GM12878 (cell line): ENCODE measurements at regions not wholly inside any gene's neighbourhood (a gene's known extent, or its start where the extent isn't known, plus 50 kb on each side); places are given as distances from the start of the nearest gene placed in this dataset.

Experiments
- ATAC-seq: fragments of 200-7000 bp; cut with Tn5 transposase; 3 replicates; pipeline ENCODE4 v1.9.1; 2020; ENCODE audit warnings: mild to moderate bottlenecking, moderate library complexity
- BruUV-seq: library from RNA; stranded (reverse); fragments of 400-500 nt; replicated peaks from 2 replicates; lab custom pipeline; 2021; lab: Mats Ljungman, UMichigan
- CTCF ChIA-PET: fragments of 300-600 bp; sonication (Branson Sonifier 250); formaldehyde crosslinking; extraction: SDS; loops from one replicate; lab custom pipeline; 2021; ENCODE audit warnings: inconsistent platforms; lab: Yijun Ruan, JAX
- POLR2A ChIA-PET: fragments of 350-600 bp; formaldehyde crosslinking; extraction: SDS; loops from one replicate; lab custom pipeline; 2021; ENCODE audit warnings: inconsistent platforms; lab: Charles Lee
- RAD21 ChIA-PET: fragments of 300-600 bp; sonication (Branson Sonifier 250); formaldehyde crosslinking; loops from one replicate; lab custom pipeline; 2023; ENCODE audit warnings: antibody characterized with exemption; ENCODE audit not compliant: unreplicated experiment; lab: Charles Lee
- SMC1A ChIA-PET: fragments of 300-600 bp; sonication (Branson Sonifier 250); formaldehyde crosslinking; loops from one replicate; lab custom pipeline; 2023; ENCODE audit not compliant: unreplicated experiment, uncharacterized antibody; lab: Charles Lee
- DNase-seq: peaks from one replicate; pipeline ENCODE4 v3.0.0-alpha.2; 2011; ENCODE audit warnings: low read depth, low spot score
- FAIRE-seq: peaks from 3 replicates; lab custom pipeline; 2011; peaks lifted over from hg19 to GRCh38; lab: Jason Lieb, UNC
- H2AFZ ChIP-seq: 2 replicates; pipeline ENCODE4 v1.6.0; 2011; ENCODE audit warnings: low read depth, low read length, control low read depth; ENCODE audit not compliant: control insufficient read depth
- H3K27ac ChIP-seq: 2 replicates; pipeline ENCODE4 v1.5.1; 2011; ENCODE audit warnings: control low read depth; ENCODE audit not compliant: control insufficient read depth, insufficient read depth
- H3K27me3 ChIP-seq, 2 experiments: replicated peaks in 1 of 2; 2 replicates each; pipeline versions ENCODE4 v1.6.0 to v1.6.1; 2011; ENCODE audit warnings: low read length in 1 of 2; ENCODE audit not compliant: control insufficient read depth in 2 of 2, insufficient read depth in 2 of 2
- H3K36me3 ChIP-seq, 2 experiments: 2 replicates each; pipeline ENCODE4 v1.5.1; 2011; ENCODE audit warnings: low read length in 1 of 2; ENCODE audit not compliant: control insufficient read depth in 2 of 2, insufficient read depth in 2 of 2
- H3K4me1 ChIP-seq: 2 replicates; pipeline ENCODE4 v1.6.1; 2011; ENCODE audit warnings: mild to moderate bottlenecking, low read length, moderate library complexity, mixed read lengths; ENCODE audit not compliant: control insufficient read depth, insufficient read depth
- H3K4me2 ChIP-seq: 2 replicates; pipeline ENCODE4 v1.6.0; 2011; ENCODE audit warnings: control low read depth; ENCODE audit not compliant: control insufficient read depth, insufficient read depth
- H3K4me3 ChIP-seq: fragments of 200-600 bp; sonication (generic); 2 replicates; pipeline ENCODE4 v1.5.1; 2016
- H3K79me2 ChIP-seq: 2 replicates; pipeline ENCODE4 v1.6.0; 2011; ENCODE audit warnings: low read length; ENCODE audit not compliant: control insufficient read depth, insufficient read depth
- H3K9ac ChIP-seq: 2 replicates; pipeline ENCODE4 v1.8.0; 2011; ENCODE audit warnings: low read length, control low read depth, mixed read lengths; ENCODE audit not compliant: control insufficient read depth, insufficient read depth
- H3K9me3 ChIP-seq: replicated peaks from 3 replicates; pipeline ENCODE4 v1.5.1; 2011; ENCODE audit warnings: mild to moderate bottlenecking, low read length; ENCODE audit not compliant: control insufficient read depth, insufficient read depth
- H4K20me1 ChIP-seq: 2 replicates; pipeline ENCODE4 v1.6.0; 2011; ENCODE audit not compliant: control insufficient read depth, insufficient read depth
- ASH2L ChIP-seq: fragments of 300-600, 200-600 bp; sonication (generic); IDR thresholded peaks from 2 replicates; pipeline ENCODE4 v1.6.1; 2017; ENCODE audit warnings: low read depth, mild to moderate bottlenecking, borderline replicate concordance
- BACH1 ChIP-seq: fragments of 450-650 bp; IDR thresholded peaks from 2 replicates; pipeline ENCODE4 v1.6.1; 2017; ENCODE audit warnings: mild to moderate bottlenecking, borderline replicate concordance
- CBX5 ChIP-seq: sonication (generic); IDR thresholded peaks from 2 replicates; pipeline ENCODE4 v1.6.1; 2016; ENCODE audit warnings: low read depth, moderate library complexity, mild to moderate bottlenecking, inconsistent platforms
- CREB1 ChIP-seq: IDR thresholded peaks from 2 replicates; pipeline ENCODE4 v1.6.1; 2012; ENCODE audit warnings: low read depth, mild to moderate bottlenecking, inconsistent platforms
- E2F8 ChIP-seq: fragments of 450-650 bp; IDR thresholded peaks from 2 replicates; pipeline ENCODE4 v1.6.1; 2018; ENCODE audit warnings: mild to moderate bottlenecking, low read depth, moderate library complexity; ENCODE audit not compliant: partially characterized antibody
- EZH2 ChIP-seq: IDR thresholded peaks from 2 replicates; pipeline ENCODE4 v1.6.1; 2012; ENCODE audit warnings: low read depth, mild to moderate bottlenecking, control low read depth, inconsistent platforms, low read length, borderline replicate concordance; ENCODE audit not compliant: control insufficient read depth
- IRF3 ChIP-seq: fragments of 450-650 bp; IDR thresholded peaks from 2 replicates; pipeline ENCODE4 v1.6.1; 2014; ENCODE audit warnings: mild to moderate bottlenecking
- JUND ChIP-seq: IDR thresholded peaks from 2 replicates; pipeline ENCODE4 v1.6.1; 2012; ENCODE audit warnings: low read depth, mild to moderate bottlenecking, low read length, improper control_type of control experiment, moderate library complexity
- LARP7 ChIP-seq: fragments of 450-650 bp; IDR thresholded peaks from 2 replicates; pipeline ENCODE4 v1.6.1; 2017; ENCODE audit warnings: mild to moderate bottlenecking
- MLLT1 ChIP-seq: fragments of 450-650 bp; IDR thresholded peaks from 2 replicates; pipeline ENCODE4 v1.6.1; 2016; ENCODE audit warnings: mild to moderate bottlenecking
- MXI1 ChIP-seq: fragments of 150-350 bp; IDR thresholded peaks from 2 replicates; pipeline ENCODE4 v1.6.1; 2011; ENCODE audit warnings: low read depth, mild to moderate bottlenecking, inconsistent platforms, low read length, improper control_type of control experiment
- SREBF2 ChIP-seq: IDR thresholded peaks from 2 replicates; pipeline ENCODE4 v1.6.1; 2012; ENCODE audit warnings: mild to moderate bottlenecking, low read length
- TAF1 ChIP-seq: IDR thresholded peaks from 2 replicates; pipeline ENCODE4 v1.6.1; 2011; ENCODE audit warnings: mild to moderate bottlenecking, low read depth, low read length, borderline replicate concordance
- ZNF207 ChIP-seq: fragments of 450-650 bp; IDR thresholded peaks from 2 replicates; pipeline ENCODE4 v1.6.1; 2014; ENCODE audit warnings: antibody characterized with exemption, mild to moderate bottlenecking, borderline replicate concordance
- ZNF24 ChIP-seq: fragments of 450-650 bp; IDR thresholded peaks from 2 replicates; pipeline ENCODE4 v1.6.1; 2017; ENCODE audit warnings: antibody characterized with exemption, mild to moderate bottlenecking
- WGBS: methylation state at CpG from one replicate; pipeline ENCODE4 v1.1.6; 2016; ENCODE audit warnings: low lambda C conversion rate; ENCODE audit not compliant: insufficient replicate concordance, insufficient coverage; ENCODE audit errors: missing lambda C conversion rate; 5-methylcytosine and 5-hydroxymethylcytosine counted together
- in situ Hi-C: fragments of 300-500 bp; cut with MboI; formaldehyde crosslinking; loops from 9 replicates; pipeline ENCODE4 v1.14.3; 2018; ENCODE audit warnings: mixed read lengths
- intact Hi-C: fragments of 100-400 bp; cut with micrococcal nuclease; formaldehyde crosslinking; loops from one replicate; pipeline ENCODE4 v1.14.2; 2022; ENCODE audit not compliant: unreplicated experiment

GRCh38 chr21:35738347-35738961, 321.9 kb downstream of the SETD4 start (continued):
- TF ChIP-seq E2F8 (no peak), IRF3 (no peak), TAF1 (no peak)

GRCh38 chr21:35737899-35738346, 322.4 kb downstream of the SETD4 start:
- BruUV-seq, result no TSS peak
- no peaks in the 10 kb centered on the region for H3K27me3 ChIP-seq
- intact Hi-C loops, result no loop called here
- H3K4me3 ChIP-seq, result no peak overlapping the region
- in situ Hi-C loops, result no loop called here
- H2AFZ ChIP-seq, result no peak overlapping the region
- DNase-seq (no peak), ATAC-seq (no peak), FAIRE-seq (no peak)
- 27% methylated on average over 6 of the region's 6 CpGs for WGBS
- no peak overlapping the region for H3K4me2 ChIP-seq
- no peaks in the 10 kb centered on the region for H3K79me2 ChIP-seq
- POLR2A ChIA-PET, result no interaction called here
- H3K9ac ChIP-seq, result no peak overlapping the region
- CTCF ChIA-PET, result interaction anchor here (1.6 kb wide), 1 partner anchor 11 kb away, joined by 3 read pairs; no protein-coding TSS in a partner anchor
- no peaks in the 10 kb centered on the region for H3K9me3 ChIP-seq
- RAD21 ChIA-PET, result no interaction called here
- H3K4me1 ChIP-seq, result no peaks in the 10 kb centered on the region
- no peak overlapping the region for H3K27ac ChIP-seq
- no peaks in the 10 kb centered on the region for H4K20me1 ChIP-seq
- H3K36me3 ChIP-seq, result no peaks in the 10 kb centered on the region
- SMC1A ChIA-PET, result interaction anchor here (0.9 to 1.0 kb wide), 2 partner anchors 17 to 26 kb away, joined by 3 read pairs; no protein-coding TSS in a partner anchor
- TF ChIP-seq CREB1, result no peak
- no peak for TF ChIP-seq JUND
- no peak for TF ChIP-seq CBX5
- no peak for TF ChIP-seq SREBF2
- TF ChIP-seq MLLT1, result no peak
- TF ChIP-seq ASH2L, result no peak
- no peak for TF ChIP-seq LARP7
- TF ChIP-seq BACH1, result no peak
- no peak for TF ChIP-seq ZNF207
- no peak for TF ChIP-seq EZH2
- no peak for TF ChIP-seq TAF1
- TF ChIP-seq MXI1, result no peak
- no peak for TF ChIP-seq ZNF24
